SK-N-SH treated with all-trans-retinoic acid at 6 μM for 48 hours (cell line): ENCODE measurements at regions not wholly inside any gene's neighbourhood (a gene's known extent, or its start where the extent isn't known, plus 50 kb on each side); places are given as distances from the start of the nearest gene placed in this dataset.

Source experiments
- ARNTL ChIP-seq: fragments of 450-650 bp; formaldehyde crosslinking; IDR thresholded peaks from 2 replicates; pipeline ENCODE4 v1.5.0; 2020; ENCODE audit warnings: low read depth, mild to moderate bottlenecking, moderate library complexity, borderline replicate concordance
- GLIS3 ChIP-seq: fragments of 250-450 bp; sonication (Bioruptor Pico); IDR thresholded peaks from 2 replicates; pipeline ENCODE4 v1.5.0; 2020; ENCODE audit warnings: mild to moderate bottlenecking, moderate library complexity
- ISL1 ChIP-seq: fragments of 250-450 bp; sonication (Bioruptor Pico); IDR thresholded peaks from 2 replicates; pipeline ENCODE4 v2.1.2; 2022; ENCODE audit warnings: mild to moderate bottlenecking, moderate library complexity
- PPARA ChIP-seq: fragments of 250-450 bp; sonication (Bioruptor Pico); IDR thresholded peaks from 2 replicates; pipeline ENCODE4 v1.5.0; 2020; ENCODE audit warnings: mild to moderate bottlenecking, borderline replicate concordance
- TCF4 ChIP-seq: fragments of 250-450 bp; sonication (Bioruptor Pico); IDR thresholded peaks from 2 replicates; pipeline ENCODE4 v1.8.0; 2021; ENCODE audit warnings: mild to moderate bottlenecking, moderate library complexity, borderline replicate concordance
- TOX ChIP-seq: fragments of 250-450 bp; sonication (Bioruptor Pico); IDR thresholded peaks from 2 replicates; pipeline ENCODE4 v1.8.0; 2021; ENCODE audit warnings: mild to moderate bottlenecking, moderate library complexity, borderline replicate concordance
- ZC3H10 ChIP-seq: fragments of 250-450 bp; sonication (Bioruptor Pico); IDR thresholded peaks from 2 replicates; pipeline ENCODE4 v1.5.1; 2021; ENCODE audit warnings: mild to moderate bottlenecking, moderate library complexity
- ZFP3 ChIP-seq: fragments of 250-450 bp; sonication (Bioruptor Pico); IDR thresholded peaks from 2 replicates; pipeline ENCODE4 v1.5.0; 2020; ENCODE audit warnings: mild to moderate bottlenecking, moderate library complexity
- ZNF565 ChIP-seq: fragments of 450-650 bp; formaldehyde crosslinking; conservative IDR thresholded peaks from 2 replicates; pipeline ENCODE4 v1.5.0; 2020; ENCODE audit warnings: low read depth, mild to moderate bottlenecking, moderate library complexity
- TF ChIP-seq, protein P1 (sequence below): fragments of 250-450 bp; sonication (Bioruptor Pico); IDR thresholded peaks from 2 replicates; pipeline ENCODE4 v1.8.0; 2021; ENCODE audit warnings: low read depth, mild to moderate bottlenecking, moderate library complexity, borderline replicate concordance
- TF ChIP-seq, protein P2 (sequence below): fragments of 250-450 bp; sonication (Bioruptor Pico); IDR thresholded peaks from 2 replicates; pipeline ENCODE4 v1.5.0; 2020; ENCODE audit warnings: mild to moderate bottlenecking, moderate library complexity
- TF ChIP-seq, protein P3 (sequence below): fragments of 250-450 bp; sonication (Bioruptor Pico); IDR thresholded peaks from 2 replicates; pipeline ENCODE4 v1.5.1; 2020; ENCODE audit warnings: low read depth, mild to moderate bottlenecking, moderate library complexity
- TF ChIP-seq, protein P4 (sequence below): fragments of 250-450 bp; sonication (Bioruptor Pico); IDR thresholded peaks from 2 replicates; pipeline ENCODE4 v1.8.0; 2020; ENCODE audit warnings: mild to moderate bottlenecking, moderate library complexity, borderline replicate concordance

DNA sequence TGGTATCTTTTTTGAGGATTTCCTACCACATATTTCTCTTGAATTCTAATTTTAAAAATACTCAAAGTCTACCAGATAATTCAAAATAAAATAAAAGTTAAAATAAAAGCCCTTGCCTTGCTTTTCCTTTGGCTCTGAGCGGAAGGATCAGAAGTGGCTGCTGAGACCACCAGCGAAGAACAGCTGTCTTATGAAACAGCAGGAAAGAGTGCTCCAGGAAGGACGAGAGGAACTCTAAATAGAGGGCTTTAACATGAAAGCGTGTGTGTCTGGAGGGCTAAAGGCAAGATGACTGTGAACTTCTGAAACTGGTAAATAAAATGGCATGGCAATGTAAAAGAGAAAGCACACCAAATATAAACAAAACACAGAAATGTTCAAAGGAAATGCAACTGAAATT lies 521.5 kb upstream of the SPRY2 start:
- TF ChIP-seq TCF4 (CRISPR knock-in tag) (no peak), ZFP3 (CRISPR knock-in tag) (no peak), TOX (no peak), PPARA (CRISPR knock-in tag) (no peak), GLIS3 (CRISPR knock-in tag) (no peak), ZC3H10 (no peak), ISL1 (no peak), ZNF565 (no peak), ARNTL (CRISPR knock-in tag) (no peak)
- TF ChIP-seq, protein P1, sequence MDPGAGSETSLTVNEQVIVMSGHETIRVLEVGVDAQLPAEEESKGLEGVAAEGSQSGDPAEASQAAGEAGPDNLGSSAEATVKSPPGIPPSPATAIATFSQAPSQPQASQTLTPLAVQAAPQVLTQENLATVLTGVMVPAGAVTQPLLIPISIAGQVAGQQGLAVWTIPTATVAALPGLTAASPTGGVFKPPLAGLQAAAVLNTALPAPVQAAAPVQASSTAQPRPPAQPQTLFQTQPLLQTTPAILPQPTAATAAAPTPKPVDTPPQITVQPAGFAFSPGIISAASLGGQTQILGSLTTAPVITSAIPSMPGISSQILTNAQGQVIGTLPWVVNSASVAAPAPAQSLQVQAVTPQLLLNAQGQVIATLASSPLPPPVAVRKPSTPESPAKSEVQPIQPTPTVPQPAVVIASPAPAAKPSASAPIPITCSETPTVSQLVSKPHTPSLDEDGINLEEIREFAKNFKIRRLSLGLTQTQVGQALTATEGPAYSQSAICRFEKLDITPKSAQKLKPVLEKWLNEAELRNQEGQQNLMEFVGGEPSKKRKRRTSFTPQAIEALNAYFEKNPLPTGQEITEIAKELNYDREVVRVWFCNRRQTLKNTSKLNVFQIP = no peak
- TF ChIP-seq, protein P2, sequence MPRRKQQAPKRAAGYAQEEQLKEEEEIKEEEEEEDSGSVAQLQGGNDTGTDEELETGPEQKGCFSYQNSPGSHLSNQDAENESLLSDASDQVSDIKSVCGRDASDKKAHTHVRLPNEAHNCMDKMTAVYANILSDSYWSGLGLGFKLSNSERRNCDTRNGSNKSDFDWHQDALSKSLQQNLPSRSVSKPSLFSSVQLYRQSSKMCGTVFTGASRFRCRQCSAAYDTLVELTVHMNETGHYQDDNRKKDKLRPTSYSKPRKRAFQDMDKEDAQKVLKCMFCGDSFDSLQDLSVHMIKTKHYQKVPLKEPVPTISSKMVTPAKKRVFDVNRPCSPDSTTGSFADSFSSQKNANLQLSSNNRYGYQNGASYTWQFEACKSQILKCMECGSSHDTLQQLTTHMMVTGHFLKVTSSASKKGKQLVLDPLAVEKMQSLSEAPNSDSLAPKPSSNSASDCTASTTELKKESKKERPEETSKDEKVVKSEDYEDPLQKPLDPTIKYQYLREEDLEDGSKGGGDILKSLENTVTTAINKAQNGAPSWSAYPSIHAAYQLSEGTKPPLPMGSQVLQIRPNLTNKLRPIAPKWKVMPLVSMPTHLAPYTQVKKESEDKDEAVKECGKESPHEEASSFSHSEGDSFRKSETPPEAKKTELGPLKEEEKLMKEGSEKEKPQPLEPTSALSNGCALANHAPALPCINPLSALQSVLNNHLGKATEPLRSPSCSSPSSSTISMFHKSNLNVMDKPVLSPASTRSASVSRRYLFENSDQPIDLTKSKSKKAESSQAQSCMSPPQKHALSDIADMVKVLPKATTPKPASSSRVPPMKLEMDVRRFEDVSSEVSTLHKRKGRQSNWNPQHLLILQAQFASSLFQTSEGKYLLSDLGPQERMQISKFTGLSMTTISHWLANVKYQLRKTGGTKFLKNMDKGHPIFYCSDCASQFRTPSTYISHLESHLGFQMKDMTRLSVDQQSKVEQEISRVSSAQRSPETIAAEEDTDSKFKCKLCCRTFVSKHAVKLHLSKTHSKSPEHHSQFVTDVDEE = no peak
- TF ChIP-seq, protein P3, sequence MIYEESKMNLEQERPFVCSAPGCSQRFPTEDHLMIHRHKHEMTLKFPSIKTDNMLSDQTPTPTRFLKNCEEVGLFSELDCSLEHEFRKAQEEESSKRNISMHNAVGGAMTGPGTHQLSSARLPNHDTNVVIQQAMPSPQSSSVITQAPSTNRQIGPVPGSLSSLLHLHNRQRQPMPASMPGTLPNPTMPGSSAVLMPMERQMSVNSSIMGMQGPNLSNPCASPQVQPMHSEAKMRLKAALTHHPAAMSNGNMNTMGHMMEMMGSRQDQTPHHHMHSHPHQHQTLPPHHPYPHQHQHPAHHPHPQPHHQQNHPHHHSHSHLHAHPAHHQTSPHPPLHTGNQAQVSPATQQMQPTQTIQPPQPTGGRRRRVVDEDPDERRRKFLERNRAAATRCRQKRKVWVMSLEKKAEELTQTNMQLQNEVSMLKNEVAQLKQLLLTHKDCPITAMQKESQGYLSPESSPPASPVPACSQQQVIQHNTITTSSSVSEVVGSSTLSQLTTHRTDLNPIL (CRISPR knock-in tag) = no peak
- TF ChIP-seq, protein P4, sequence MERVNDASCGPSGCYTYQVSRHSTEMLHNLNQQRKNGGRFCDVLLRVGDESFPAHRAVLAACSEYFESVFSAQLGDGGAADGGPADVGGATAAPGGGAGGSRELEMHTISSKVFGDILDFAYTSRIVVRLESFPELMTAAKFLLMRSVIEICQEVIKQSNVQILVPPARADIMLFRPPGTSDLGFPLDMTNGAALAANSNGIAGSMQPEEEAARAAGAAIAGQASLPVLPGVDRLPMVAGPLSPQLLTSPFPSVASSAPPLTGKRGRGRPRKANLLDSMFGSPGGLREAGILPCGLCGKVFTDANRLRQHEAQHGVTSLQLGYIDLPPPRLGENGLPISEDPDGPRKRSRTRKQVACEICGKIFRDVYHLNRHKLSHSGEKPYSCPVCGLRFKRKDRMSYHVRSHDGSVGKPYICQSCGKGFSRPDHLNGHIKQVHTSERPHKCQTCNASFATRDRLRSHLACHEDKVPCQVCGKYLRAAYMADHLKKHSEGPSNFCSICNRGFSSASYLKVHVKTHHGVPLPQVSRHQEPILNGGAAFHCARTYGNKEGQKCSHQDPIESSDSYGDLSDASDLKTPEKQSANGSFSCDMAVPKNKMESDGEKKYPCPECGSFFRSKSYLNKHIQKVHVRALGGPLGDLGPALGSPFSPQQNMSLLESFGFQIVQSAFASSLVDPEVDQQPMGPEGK (CRISPR knock-in tag) = no peak
